HepG2 (cell line): ENCODE measurements at regions not wholly inside any gene's neighbourhood (a gene's known extent, or its start where the extent isn't known, plus 50 kb on each side); places are given as distances from the start of the nearest gene placed in this dataset.

Source experiments
- ATAC-seq: fragments of 200-7000 bp; cut with Tn5 transposase; 3 replicates; pipeline ENCODE4 v1.9.1; 2020; ENCODE audit warnings: mild to moderate bottlenecking, moderate library complexity
- BruUV-seq: library from RNA; stranded (reverse); fragments of 400-500 nt; replicated peaks from 2 replicates; lab custom pipeline; 2021; lab: Mats Ljungman, UMichigan
- CTCF ChIA-PET: fragments of 300-600 bp; formaldehyde crosslinking; extraction: SDS; loops from one replicate; lab custom pipeline; 2021; ENCODE audit warnings: low total read pairs, inconsistent platforms, low intra/inter-chr PET ratio; lab: Yijun Ruan, JAX
- POLR2A ChIA-PET: fragments of 350-600 bp; sonication (Branson Sonifier 250); formaldehyde crosslinking; loops from one replicate; lab custom pipeline; 2020; ENCODE audit warnings: antibody characterized with exemption, inconsistent platforms; lab: Yijun Ruan, JAX
- DNase-seq: peaks from one replicate; pipeline ENCODE4 v3.0.0-alpha.2; 2015; ENCODE audit warnings: low spot score
- FAIRE-seq: peaks from 3 replicates; lab custom pipeline; 2011; peaks lifted over from hg19 to GRCh38; lab: Jason Lieb, UNC
- H2AFZ ChIP-seq: one replicate; pipeline ENCODE4 v1.6.1; 2011; ENCODE audit warnings: low read length, inconsistent platforms
- H3K27ac ChIP-seq: fragments of 300-600 bp; 3 replicates; pipeline ENCODE4 v1.8.0; 2011; ENCODE audit warnings: mixed run types, mild to moderate bottlenecking, mixed read lengths, low read length, inconsistent platforms; ENCODE audit not compliant: insufficient read depth; ENCODE audit errors: extremely low read length
- H3K27me3 ChIP-seq, 2 experiments: fragments of 200-600 bp in 1 of 2; 2 replicates in 1 of 2; 3 replicates in 1 of 2; pipeline versions ENCODE4 v1.6.0 to v1.8.0; 2011; ENCODE audit warnings: low read length in 2 of 2, mild to moderate bottlenecking in 2 of 2, moderate library complexity in 2 of 2, inconsistent platforms in 1 of 2; ENCODE audit not compliant: insufficient read depth in 2 of 2, control insufficient read depth in 1 of 2
- H3K36me3 ChIP-seq, 2 experiments: fragments of 200-600 bp in 1 of 2; replicated peaks in 1 of 2; 2 replicates in 1 of 2; 3 replicates in 1 of 2; pipeline versions ENCODE4 v1.5.1 to v1.8.0; 2011; ENCODE audit warnings: low read length in 2 of 2, inconsistent platforms in 1 of 2; ENCODE audit not compliant: insufficient read depth in 2 of 2, control insufficient read depth in 1 of 2
- H3K4me1 ChIP-seq: 2 replicates; pipeline ENCODE4 v1.5.1; 2012; ENCODE audit warnings: low read length, inconsistent platforms; ENCODE audit not compliant: insufficient read depth
- H3K4me2 ChIP-seq: 2 replicates; pipeline ENCODE4 v1.6.0; 2011; ENCODE audit warnings: low read depth, low read length, inconsistent platforms
- H3K4me3 ChIP-seq, 3 experiments: fragments of 200-600 bp in 1 of 3; sonication (generic), shearing (Covaris generic) in 1 of 3; replicated peaks in 1 of 3; 2 replicates each; pipeline ENCODE4 v1.5.1; 2011 to 2016; ENCODE audit warnings: low read length in 3 of 3, inconsistent platforms in 2 of 3, low read depth in 2 of 3, mild to moderate bottlenecking in 2 of 3, control low read depth in 1 of 3, mixed read lengths in 1 of 3; ENCODE audit not compliant: insufficient read depth in 1 of 3
- H3K79me2 ChIP-seq: one replicate; pipeline ENCODE4 v1.6.1; 2011; ENCODE audit warnings: low read length, inconsistent platforms; ENCODE audit not compliant: insufficient read depth
- H3K9ac ChIP-seq: 2 replicates; pipeline ENCODE4 v1.6.0; 2011; ENCODE audit warnings: mild to moderate bottlenecking, low read depth, low read length, inconsistent platforms; ENCODE audit not compliant: insufficient read depth
- H3K9me3 ChIP-seq: 2 replicates; pipeline ENCODE4 v1.5.1; 2012; ENCODE audit warnings: mild to moderate bottlenecking, low read length
- H4K20me1 ChIP-seq: 2 replicates; pipeline ENCODE4 v1.6.0; 2011; ENCODE audit warnings: inconsistent platforms, mild to moderate bottlenecking, low read length, moderate library complexity; ENCODE audit not compliant: insufficient read depth
- EEA1 ChIP-seq: sonication (generic); formaldehyde crosslinking; IDR thresholded peaks from 2 replicates; pipeline ENCODE4 v1.5.1; 2020; ENCODE audit warnings: mild to moderate bottlenecking, missing genetic modification reagents, borderline replicate concordance
- GATAD2A ChIP-seq: IDR thresholded peaks from 2 replicates; pipeline ENCODE4 v1.6.1; 2016
- HDAC2 ChIP-seq: sonication (generic); formaldehyde crosslinking; IDR thresholded peaks from 2 replicates; pipeline ENCODE4 v1.4.0; 2020; ENCODE audit warnings: missing genetic modification reagents
- MAFF ChIP-seq: IDR thresholded peaks from 2 replicates; pipeline ENCODE4 v1.6.1; 2011; ENCODE audit warnings: low read depth, low read length, improper control_type of control experiment
- MATR3 ChIP-seq: sonication (generic); formaldehyde crosslinking; IDR thresholded peaks from 2 replicates; pipeline ENCODE4 v1.4.0; 2020; ENCODE audit warnings: missing genetic modification reagents
- SP5 ChIP-seq: IDR thresholded peaks from 2 replicates; pipeline ENCODE4 v1.6.1; 2016; ENCODE audit warnings: low read depth, borderline replicate concordance
- WIZ ChIP-seq: sonication (generic); formaldehyde crosslinking; IDR thresholded peaks from 2 replicates; pipeline ENCODE4 v1.5.1; 2020; ENCODE audit warnings: mild to moderate bottlenecking, missing genetic modification reagents
- ZKSCAN8 ChIP-seq: IDR thresholded peaks from 2 replicates; pipeline ENCODE4 v1.6.1; 2016; ENCODE audit warnings: borderline replicate concordance, missing genetic modification reagents, missing compliant biosample characterization
- ZNF12 ChIP-seq: sonication (generic); formaldehyde crosslinking; IDR thresholded peaks from 2 replicates; pipeline ENCODE4 v1.5.0; 2020; ENCODE audit warnings: missing genetic modification reagents
- ZNF337 ChIP-seq: sonication (generic); formaldehyde crosslinking; IDR thresholded peaks from 2 replicates; pipeline ENCODE4 v1.5.1; 2020; ENCODE audit warnings: missing genetic modification reagents, low read depth, mild to moderate bottlenecking, borderline replicate concordance
- ZNF841 ChIP-seq: sonication (generic); formaldehyde crosslinking; IDR thresholded peaks from 2 replicates; pipeline ENCODE4 v1.8.1; 2023; ENCODE audit warnings: missing genetic modification reagents, borderline replicate concordance
- ZSCAN21 ChIP-seq: sonication (generic); formaldehyde crosslinking; IDR thresholded peaks from 2 replicates; pipeline ENCODE4 v1.8.0; 2022; ENCODE audit warnings: mild to moderate bottlenecking, missing genetic modification reagents, moderate library complexity, borderline replicate concordance
- WGBS: methylation state at CpG from one replicate; pipeline ENCODE4 v1.1.6; 2017; ENCODE audit warnings: low lambda C conversion rate; 5-methylcytosine and 5-hydroxymethylcytosine counted together
- in situ Hi-C: cut with HindIII; loops from 2 replicates; pipeline ENCODE4 v1.10.0; 2017; ENCODE audit warnings: low pct_unique_long_range_greater_than_20kb; ENCODE audit not compliant: extremely low pct_ligation_motif_present
- intact Hi-C: fragments of 100-400 bp; cut with micrococcal nuclease; formaldehyde crosslinking; loops from one replicate; pipeline ENCODE4 v1.10.0; 2022; ENCODE audit not compliant: unreplicated experiment
- TF ChIP-seq, protein P1 (sequence below): sonication (generic); formaldehyde crosslinking; IDR thresholded peaks from 2 replicates; pipeline ENCODE4 v1.4.0; 2020; ENCODE audit warnings: missing genetic modification reagents, mild to moderate bottlenecking, borderline replicate concordance
- TF ChIP-seq, protein P2 (sequence below): sonication (generic); formaldehyde crosslinking; IDR thresholded peaks from 2 replicates; pipeline ENCODE4 v1.8.0; 2022; ENCODE audit warnings: low read depth, missing genetic modification reagents

DNA sequence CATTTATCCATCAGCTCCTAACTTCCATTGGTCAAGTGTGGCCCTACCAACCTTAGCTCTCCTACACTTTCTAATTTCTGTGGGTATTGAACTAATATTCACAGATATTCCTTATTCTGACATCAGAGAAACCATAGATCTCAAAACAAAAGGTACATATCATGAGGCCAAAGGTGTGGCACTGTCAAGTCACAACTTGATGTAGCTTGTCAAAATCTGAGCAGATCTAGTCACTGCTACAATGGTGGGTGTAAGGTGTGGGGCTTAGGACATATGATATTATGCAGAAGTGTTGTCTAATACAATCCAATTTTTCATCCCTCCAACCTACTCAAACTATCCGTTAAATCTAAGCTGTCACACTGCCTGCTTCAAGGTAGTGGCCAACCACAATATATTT, 114.0 kb upstream of the FAR2 start:
- H3K4me1 ChIP-seq: no peaks in the 10 kb centered on the region
- H4K20me1 ChIP-seq: no peaks in the 10 kb centered on the region
- in situ Hi-C loops: no loop called here
- intact Hi-C loops: no loop called here
- POLR2A ChIA-PET: no interaction called here
- no peak for DNase-seq
- no peak overlapping the region for H2AFZ ChIP-seq
- BruUV-seq: no TSS peak
- H3K79me2 ChIP-seq: no peaks in the 10 kb centered on the region
- no peak overlapping the region for H3K27ac ChIP-seq
- H3K27me3 ChIP-seq: no peaks in the 10 kb centered on the region; a peak in 1 of 5 replicates
- TF ChIP-seq, protein P1, sequence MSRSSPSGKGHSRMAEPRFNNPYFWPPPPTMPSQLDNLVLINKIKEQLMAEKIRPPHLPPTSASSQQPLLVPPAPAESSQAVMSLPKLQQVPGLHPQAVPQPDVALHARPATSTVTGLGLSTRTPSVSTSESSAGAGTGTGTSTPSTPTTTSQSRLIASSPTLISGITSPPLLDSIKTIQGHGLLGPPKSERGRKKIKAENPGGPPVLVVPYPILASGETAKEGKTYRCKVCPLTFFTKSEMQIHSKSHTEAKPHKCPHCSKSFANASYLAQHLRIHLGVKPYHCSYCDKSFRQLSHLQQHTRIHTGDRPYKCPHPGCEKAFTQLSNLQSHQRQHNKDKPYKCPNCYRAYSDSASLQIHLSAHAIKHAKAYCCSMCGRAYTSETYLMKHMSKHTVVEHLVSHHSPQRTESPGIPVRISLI (CRISPR knock-in tag): no peak
- no peak for TF ChIP-seq ZKSCAN8 (CRISPR knock-in tag)
- TF ChIP-seq HDAC2 (CRISPR knock-in tag): no peak
- TF ChIP-seq ZNF337: no peak
- TF ChIP-seq MAFF: no peak
- no peak for TF ChIP-seq SP5 (CRISPR knock-in tag)
- no peak for TF ChIP-seq ZNF841 (CRISPR knock-in tag)
- no peak for TF ChIP-seq EEA1 (CRISPR knock-in tag)
- no peak for TF ChIP-seq MATR3 (CRISPR knock-in tag)
- TF ChIP-seq, protein P2, sequence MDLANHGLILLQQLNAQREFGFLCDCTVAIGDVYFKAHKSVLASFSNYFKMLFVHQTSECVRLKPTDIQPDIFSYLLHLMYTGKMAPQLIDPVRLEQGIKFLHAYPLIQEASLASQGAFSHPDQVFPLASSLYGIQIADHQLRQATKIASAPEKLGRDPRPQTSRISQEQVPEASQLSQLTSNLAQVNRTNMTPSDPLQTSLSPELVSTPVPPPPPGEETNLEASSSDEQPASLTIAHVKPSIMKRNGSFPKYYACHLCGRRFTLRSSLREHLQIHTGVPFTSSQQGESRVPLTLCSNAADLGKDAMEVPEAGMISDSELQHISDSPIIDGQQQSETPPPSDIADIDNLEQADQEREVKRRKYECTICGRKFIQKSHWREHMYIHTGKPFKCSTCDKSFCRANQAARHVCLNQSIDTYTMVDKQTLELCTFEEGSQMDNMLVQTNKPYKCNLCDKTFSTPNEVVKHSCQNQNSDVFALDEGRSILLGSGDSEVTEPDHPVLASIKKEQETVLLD (CRISPR knock-in tag): no peak
- no peak for TF ChIP-seq WIZ
- TF ChIP-seq ZNF12 (CRISPR knock-in tag): no peak
- no peak for TF ChIP-seq GATAD2A (CRISPR knock-in tag)
- no peak for TF ChIP-seq ZSCAN21 (CRISPR knock-in tag)
- TF ChIP-seq, all 625 proteins: peak for 0
- H3K4me2 ChIP-seq: no peak overlapping the region
- 0% methylated on average over 1 of the region's 1 CpG for WGBS
- FAIRE-seq (no peak), ATAC-seq (no peak)
- no peak overlapping the region for H3K9ac ChIP-seq
- no peaks in the 10 kb centered on the region for H3K9me3 ChIP-seq
- no peak overlapping the region for H3K4me3 ChIP-seq
- no peaks in the 10 kb centered on the region for H3K36me3 ChIP-seq
- CTCF ChIA-PET: no interaction called here
